ENCODE measurements at regions not wholly inside any gene's neighbourhood (a gene's known extent, or its start where the extent isn't known, plus 50 kb on each side); places are given as distances from the start of the nearest gene placed in this dataset.
"Not testable (repeated sequence)": the region's sequence is repeated elsewhere in the genome, so short reads cannot be mapped to it uniquely, and the experiment has no call there.

DNA sequence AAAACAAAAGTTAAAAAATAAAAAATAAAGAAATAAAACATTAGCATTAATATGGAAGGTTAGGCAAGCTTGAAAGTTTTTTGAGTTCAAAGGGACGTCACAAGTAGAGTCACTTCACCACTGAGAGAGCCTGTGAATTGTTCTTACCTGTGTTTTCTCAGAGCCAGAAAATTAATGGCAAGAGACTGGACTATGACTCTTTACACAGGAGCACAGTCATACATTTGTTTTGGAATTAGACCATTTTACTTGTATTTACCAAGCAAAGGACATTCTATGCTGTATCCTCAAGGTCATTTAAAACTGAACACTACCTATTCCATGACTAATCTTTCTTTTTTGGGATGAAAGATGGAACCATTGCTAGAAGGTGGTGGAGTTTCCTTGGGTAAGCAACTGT, 346.1 kb downstream of the FAM47B start:
- Histone ChIP-seq H3K36me3 (no peaks in the 10 kb centered on the region), H3K27ac (no peak overlapping the region), H3K9me3 (no peaks in the 10 kb centered on the region), H3K4me3 (no peak overlapping the region), H3K4me1 (no peaks in the 10 kb centered on the region), H3K27me3 (no peaks in the 10 kb centered on the region)
- DNase-seq, result no peak
- TF ChIP-seq, protein P1, sequence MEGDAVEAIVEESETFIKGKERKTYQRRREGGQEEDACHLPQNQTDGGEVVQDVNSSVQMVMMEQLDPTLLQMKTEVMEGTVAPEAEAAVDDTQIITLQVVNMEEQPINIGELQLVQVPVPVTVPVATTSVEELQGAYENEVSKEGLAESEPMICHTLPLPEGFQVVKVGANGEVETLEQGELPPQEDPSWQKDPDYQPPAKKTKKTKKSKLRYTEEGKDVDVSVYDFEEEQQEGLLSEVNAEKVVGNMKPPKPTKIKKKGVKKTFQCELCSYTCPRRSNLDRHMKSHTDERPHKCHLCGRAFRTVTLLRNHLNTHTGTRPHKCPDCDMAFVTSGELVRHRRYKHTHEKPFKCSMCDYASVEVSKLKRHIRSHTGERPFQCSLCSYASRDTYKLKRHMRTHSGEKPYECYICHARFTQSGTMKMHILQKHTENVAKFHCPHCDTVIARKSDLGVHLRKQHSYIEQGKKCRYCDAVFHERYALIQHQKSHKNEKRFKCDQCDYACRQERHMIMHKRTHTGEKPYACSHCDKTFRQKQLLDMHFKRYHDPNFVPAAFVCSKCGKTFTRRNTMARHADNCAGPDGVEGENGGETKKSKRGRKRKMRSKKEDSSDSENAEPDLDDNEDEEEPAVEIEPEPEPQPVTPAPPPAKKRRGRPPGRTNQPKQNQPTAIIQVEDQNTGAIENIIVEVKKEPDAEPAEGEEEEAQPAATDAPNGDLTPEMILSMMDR (IDR thresholded peaks at IDR 0.05), result no peak
- no peak for TF ChIP-seq POLR2A (IDR thresholded peaks at IDR 0.05)

DNA sequence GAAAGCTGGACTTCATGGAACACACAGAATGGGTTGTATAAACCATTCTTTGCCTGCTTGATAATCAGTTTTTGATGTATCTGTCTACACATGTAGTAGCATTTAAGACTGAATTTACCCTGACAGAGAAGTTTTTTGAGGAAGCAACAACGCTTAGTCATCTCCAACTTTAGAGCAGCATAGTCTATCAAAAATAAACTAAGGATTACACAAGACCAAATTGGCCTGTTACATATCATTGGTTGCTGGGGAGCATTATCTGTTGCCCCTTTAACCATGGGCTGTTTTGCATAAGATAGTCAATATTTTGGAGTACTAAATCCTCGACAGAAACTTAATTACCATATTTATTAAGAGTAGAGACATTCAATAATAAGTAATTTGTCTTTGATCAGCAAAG, 347.4 kb downstream of the FAM47B start:
- TF ChIP-seq POLR2A (IDR thresholded peaks at IDR 0.05), result no peak
- TF ChIP-seq, protein P1 (IDR thresholded peaks at IDR 0.05), result no peak
- Histone ChIP-seq H3K4me3 (no peak overlapping the region), H3K4me1 (no peaks in the 10 kb centered on the region), H3K27ac (no peak overlapping the region), H3K36me3 (no peaks in the 10 kb centered on the region), H3K27me3 (no peaks in the 10 kb centered on the region), H3K9me3 (no peaks in the 10 kb centered on the region)
- no peak for DNase-seq

DNA sequence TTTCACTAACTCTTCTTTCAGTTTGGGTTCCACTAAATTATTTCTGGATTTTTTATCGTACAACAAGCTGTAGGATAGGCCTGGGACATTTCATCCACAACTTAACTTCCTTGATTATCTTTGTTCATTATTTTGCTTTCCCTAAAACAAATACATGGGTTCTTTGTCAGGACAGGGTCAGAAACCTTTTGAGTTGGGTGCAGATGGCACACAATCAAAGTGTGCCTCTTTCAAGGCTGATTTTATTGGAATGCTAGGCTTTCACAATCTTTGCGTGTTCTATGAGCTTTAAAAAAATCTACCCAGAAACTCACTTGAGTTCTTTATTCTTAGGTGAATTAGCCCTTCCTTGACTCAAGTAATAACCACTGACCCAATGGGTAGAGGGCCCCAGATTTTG, 348.4 kb downstream of the FAM47B start:
- no peaks in the 10 kb centered on the region for H3K4me1 ChIP-seq
- no peaks in the 10 kb centered on the region for H3K27me3 ChIP-seq
- DNase-seq, result no peak
- no peaks in the 10 kb centered on the region for H3K9me3 ChIP-seq
- H3K27ac ChIP-seq, result no peak overlapping the region
- no peaks in the 10 kb centered on the region for H3K36me3 ChIP-seq
- TF ChIP-seq POLR2A (IDR thresholded peaks at IDR 0.05), result no peak
- TF ChIP-seq, protein P1 (IDR thresholded peaks at IDR 0.05), result no peak
- H3K4me3 ChIP-seq, result no peak overlapping the region

DNA sequence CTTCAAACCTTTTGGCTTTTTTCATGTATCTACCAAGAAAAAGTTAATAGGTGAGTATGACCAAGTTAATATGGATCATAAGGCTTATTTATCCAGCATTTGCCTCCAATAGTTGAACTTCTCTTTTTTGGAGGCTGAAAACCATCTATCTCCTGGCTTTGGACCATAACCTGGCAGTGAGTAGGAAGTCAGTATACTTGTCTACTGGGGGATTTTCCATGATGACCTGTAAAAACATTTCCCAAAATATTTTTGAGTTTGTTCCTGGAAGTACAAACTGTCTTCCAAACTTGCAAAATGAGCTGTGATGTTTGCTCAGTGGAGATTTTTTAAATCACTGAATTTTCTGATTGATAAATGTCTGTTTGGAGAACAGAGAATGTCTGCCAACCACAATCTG, 349.9 kb downstream of the FAM47B start:
- H3K9me3 ChIP-seq, result no peaks in the 10 kb centered on the region
- H3K4me3 ChIP-seq, result no peak overlapping the region
- H3K36me3 ChIP-seq, result no peaks in the 10 kb centered on the region
- TF ChIP-seq, protein P1 (IDR thresholded peaks at IDR 0.05), result no peak
- TF ChIP-seq POLR2A (IDR thresholded peaks at IDR 0.05), result no peak
- H3K27me3 ChIP-seq, result no peaks in the 10 kb centered on the region
- H3K4me1 ChIP-seq, result no peaks in the 10 kb centered on the region
- H3K27ac ChIP-seq, result no peak overlapping the region
- DNase-seq, result no peak

DNA sequence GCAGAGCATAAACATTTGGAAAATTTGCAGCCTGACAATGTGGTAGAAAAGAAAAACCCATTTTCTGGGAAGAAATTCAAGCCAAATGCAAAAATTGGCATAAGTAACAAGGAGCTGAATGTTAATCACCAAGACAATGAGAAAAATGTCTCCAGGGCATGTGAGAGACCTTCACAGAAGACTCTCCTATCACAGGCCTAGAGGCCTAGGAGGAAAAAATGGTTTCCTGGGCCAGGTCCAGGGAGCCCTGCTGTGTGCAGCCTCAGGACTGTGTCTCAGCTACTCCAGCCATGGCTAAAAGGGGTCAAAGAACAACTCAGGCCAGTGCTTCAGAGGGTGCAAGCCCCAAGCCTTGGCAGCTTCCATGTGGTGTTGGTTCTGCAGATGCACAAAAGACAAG, 362.4 kb downstream of the FAM47B start:
- H3K27ac ChIP-seq, H3K4me3 ChIP-seq, H3K27me3 ChIP-seq, H3K4me1 ChIP-seq, H3K36me3 ChIP-seq, H3K9me3 ChIP-seq, DNase-seq: not testable (repeated sequence)

DNA sequence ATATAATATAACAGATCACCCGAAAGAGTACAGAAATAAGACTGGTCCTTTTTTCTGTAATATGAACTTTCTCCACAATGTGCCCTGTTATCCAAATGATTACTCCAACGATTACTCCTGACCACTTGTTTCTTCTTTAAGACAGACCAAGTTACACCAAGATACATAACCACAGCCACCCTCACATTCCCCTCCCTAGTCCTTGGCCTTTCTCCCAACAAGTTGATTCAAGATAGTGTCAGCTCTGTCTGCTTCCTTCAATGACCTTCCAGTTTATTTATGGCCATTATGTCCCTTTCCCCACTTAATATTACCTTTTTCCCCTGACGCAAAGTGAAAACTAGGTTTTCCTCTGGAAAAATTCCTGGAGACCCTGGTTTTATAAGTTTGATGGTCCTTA, 397.2 kb downstream of the FAM47B start:
- Histone ChIP-seq H3K27me3 (no peaks in the 10 kb centered on the region), H3K4me1 (no peaks in the 10 kb centered on the region), H3K36me3 (no peaks in the 10 kb centered on the region), H3K27ac (no peak overlapping the region), H3K9me3 (no peaks in the 10 kb centered on the region), H3K4me3 (no peak overlapping the region)
- TF ChIP-seq, protein P1 (IDR thresholded peaks at IDR 0.05), result no peak
- no peak for TF ChIP-seq POLR2A (IDR thresholded peaks at IDR 0.05)
- DNase-seq, result no peak

Data from Peyer's patch (tissue), 4 donors.